CD4-positive, alpha-beta T cell treated with Interleukin-6 at 100 ng/mL for 8 hours (primary cell): ENCODE measurements at regions not wholly inside any gene's neighbourhood (a gene's known extent, or its start where the extent isn't known, plus 50 kb on each side); places are given as distances from the start of the nearest gene placed in this dataset.

Experiments
- DNase-seq: peaks from one replicate; pipeline ENCODE4 v3.0.0-alpha.2; 2020; ENCODE audit warnings: mixed read lengths, low spot score

- DNase-seq, result no peak
Measured at GRCh38 chr1:201749059-201749690, 79.8 kb upstream of the IPO9 start.

- DNase-seq, result no peak
Measured at GRCh38 chr1:201750120-201750519, 78.8 kb upstream of the IPO9 start.

GRCh38 chr1:201750934-201751333 lies 78.0 kb upstream of the IPO9 start:
- DNase-seq, result no peak

- DNase-seq, result no peak
Measured at GRCh38 chr1:201751872-201752271, 77.1 kb upstream of the IPO9 start.

- no peak for DNase-seq
Measured at GRCh38 chr1:201752333-201752732, 76.6 kb upstream of the IPO9 start.

- DNase-seq, result no peak
Measured at GRCh38 chr1:201753492-201753891, 75.5 kb upstream of the IPO9 start.

GRCh38 chr1:201754353-201754752 lies 74.6 kb upstream of the IPO9 start:
- no peak for DNase-seq

- DNase-seq, result no peak
Measured at GRCh38 chr1:201755200-201755599, 73.8 kb upstream of the IPO9 start.

GRCh38 chr1:201756406-201756805 lies 72.6 kb upstream of the IPO9 start:
- no peak for DNase-seq

- no peak for DNase-seq
Measured at GRCh38 chr1:201758499-201759050, 70.4 kb upstream of the IPO9 start.

GRCh38 chr1:201759194-201759815 lies 69.7 kb upstream of the IPO9 start:
- DNase-seq, result no peak

GRCh38 chr1:201760516-201760915 lies 68.4 kb upstream of the IPO9 start:
- DNase-seq, result no peak

- no peak for DNase-seq
Measured at GRCh38 chr1:201761178-201761577, 67.8 kb upstream of the IPO9 start.

- DNase-seq, result no peak
Measured at GRCh38 chr1:201761871-201762270, 67.1 kb upstream of the IPO9 start.

- DNase-seq, result no peak
Measured at GRCh38 chr1:201762381-201762780, 66.6 kb upstream of the IPO9 start.

- no peak for DNase-seq
Measured at GRCh38 chr1:201763455-201764140, 65.4 kb upstream of the IPO9 start.

GRCh38 chr1:201764166-201764565 lies 64.8 kb upstream of the IPO9 start:
- no peak for DNase-seq

- DNase-seq, result no peak
Measured at GRCh38 chr1:201764579-201764978, 64.4 kb upstream of the IPO9 start.

GRCh38 chr1:201766131-201766866 lies 62.7 kb upstream of the IPO9 start:
- DNase-seq, result no peak

- DNase-seq, result no peak
Measured at GRCh38 chr1:201767339-201767738, 61.6 kb upstream of the IPO9 start.

GRCh38 chr1:201769072-201769471 lies 59.9 kb upstream of the IPO9 start:
- DNase-seq, result no peak

GRCh38 chr1:201769966-201770365 lies 59.0 kb upstream of the IPO9 start:
- DNase-seq, result no peak

- DNase-seq, result no peak
Measured at GRCh38 chr1:201771466-201771865, 57.5 kb upstream of the IPO9 start.
